A204.1 (cell line): ENCODE measurements at regions not wholly inside any gene's neighbourhood (a gene's known extent, or its start where the extent isn't known, plus 50 kb on each side); places are given as distances from the start of the nearest gene placed in this dataset.
"Not testable (repeated sequence)": the region's sequence is repeated elsewhere in the genome, so short reads cannot be mapped to it uniquely, and the experiment has no call there.

Experiments
- FAIRE-seq: peaks from 2 replicates; lab custom pipeline; 2012; peaks lifted over from hg19 to GRCh38; lab: Jason Lieb, UNC

- FAIRE-seq = no peak
These were observed 473.0 kb upstream of the KLF6 start for GRCh38 chr10:4257939-4258465.

- no peak for FAIRE-seq
These were observed 472.0 kb upstream of the KLF6 start for GRCh38 chr10:4256971-4257370.

DNA sequence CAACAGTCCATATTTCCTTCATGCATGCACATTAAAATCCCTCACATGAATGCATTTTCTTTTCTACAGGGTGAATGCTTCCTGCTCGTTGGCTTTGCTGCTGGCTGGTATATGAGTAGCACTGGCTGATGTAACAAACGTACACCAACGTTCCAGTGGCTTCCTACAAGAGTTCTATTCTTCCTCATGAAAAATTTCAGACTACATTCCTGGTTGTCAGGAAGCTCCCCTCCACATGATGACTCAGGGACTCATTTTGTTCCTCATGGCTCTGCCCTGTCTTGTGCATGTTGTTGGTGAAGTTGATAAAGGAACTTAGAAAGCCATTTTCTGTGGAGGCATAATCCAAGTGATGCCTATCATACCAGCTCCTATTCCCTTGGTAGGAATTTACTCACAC lies 470.7 kb upstream of the KLF6 start:
- no peak for FAIRE-seq

GRCh38 chr10:4254101-4254994 lies 469.3 kb upstream of the KLF6 start:
- FAIRE-seq = no peak

DNA sequence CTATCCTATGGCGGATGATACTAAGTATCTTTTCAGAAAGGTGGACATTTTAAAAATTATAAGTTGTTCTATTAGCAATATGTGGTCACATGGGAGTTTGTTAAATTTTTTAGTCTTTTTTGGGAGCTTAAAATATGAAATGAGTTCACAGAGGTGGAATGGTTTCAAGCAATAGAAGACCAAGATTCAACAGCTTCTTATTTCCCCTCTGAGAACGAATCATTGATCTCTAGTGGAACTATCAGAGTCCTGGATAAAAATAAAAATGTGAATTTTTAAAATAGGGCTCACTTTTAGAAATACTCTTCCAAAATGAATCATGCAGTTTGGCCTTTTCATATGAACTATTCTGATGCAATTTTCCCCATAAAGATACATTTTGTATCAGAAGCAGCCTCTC lies 467.7 kb upstream of the KLF6 start:
- no peak for FAIRE-seq

DNA sequence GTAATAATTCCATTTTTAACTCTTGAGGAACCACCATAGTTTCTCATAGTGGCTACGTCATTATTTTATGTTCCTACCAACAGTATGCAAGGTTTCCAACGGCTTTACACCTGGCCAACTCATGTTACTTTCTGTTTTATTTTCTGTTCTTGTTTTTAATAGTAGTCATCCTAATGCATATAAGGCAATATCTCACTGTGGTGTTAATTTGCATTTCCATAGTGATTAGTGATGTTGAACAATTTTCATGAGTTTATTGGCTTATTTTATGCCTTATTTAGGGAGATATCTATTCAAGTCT lies 465.5 kb upstream of the KLF6 start:
- no peak for FAIRE-seq

DNA sequence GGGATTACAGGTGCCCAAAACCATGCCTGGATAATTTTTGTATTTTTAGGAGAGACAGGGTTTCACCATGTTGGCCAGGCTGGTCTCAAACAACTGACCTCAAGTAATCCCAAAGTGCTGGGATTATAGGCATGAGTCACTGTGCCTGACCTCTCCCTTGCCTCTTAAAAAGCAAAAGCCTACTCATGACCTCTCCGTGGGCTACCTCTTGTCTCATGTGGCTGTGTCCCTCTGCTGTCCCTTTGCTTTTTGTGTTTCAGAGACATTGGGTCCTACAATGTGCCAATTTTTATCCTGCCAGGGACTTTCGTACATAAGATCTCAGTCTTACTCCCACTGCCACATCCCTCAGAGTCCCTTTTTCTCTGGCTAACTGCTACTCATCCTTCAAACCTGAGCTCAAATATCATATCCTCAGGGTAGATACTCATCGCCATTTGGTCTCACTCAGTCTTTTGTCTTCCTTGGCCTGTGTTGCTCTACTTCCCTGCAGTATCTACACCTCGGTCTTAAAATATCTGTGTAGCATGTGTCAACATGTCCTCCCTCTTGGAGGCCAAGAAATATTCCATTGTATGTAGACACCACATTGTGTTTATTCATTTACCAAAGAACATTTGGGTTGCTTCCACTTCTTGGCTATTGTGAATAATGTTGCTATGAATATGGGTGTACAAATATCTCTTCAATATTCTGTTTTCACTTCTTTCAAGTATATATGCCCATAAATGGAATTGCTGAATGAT lies 465.0 kb upstream of the KLF6 start:
- FAIRE-seq = no peak

GRCh38 chr10:4247379-4247778 lies 462.4 kb upstream of the KLF6 start:
- no peak for FAIRE-seq

DNA sequence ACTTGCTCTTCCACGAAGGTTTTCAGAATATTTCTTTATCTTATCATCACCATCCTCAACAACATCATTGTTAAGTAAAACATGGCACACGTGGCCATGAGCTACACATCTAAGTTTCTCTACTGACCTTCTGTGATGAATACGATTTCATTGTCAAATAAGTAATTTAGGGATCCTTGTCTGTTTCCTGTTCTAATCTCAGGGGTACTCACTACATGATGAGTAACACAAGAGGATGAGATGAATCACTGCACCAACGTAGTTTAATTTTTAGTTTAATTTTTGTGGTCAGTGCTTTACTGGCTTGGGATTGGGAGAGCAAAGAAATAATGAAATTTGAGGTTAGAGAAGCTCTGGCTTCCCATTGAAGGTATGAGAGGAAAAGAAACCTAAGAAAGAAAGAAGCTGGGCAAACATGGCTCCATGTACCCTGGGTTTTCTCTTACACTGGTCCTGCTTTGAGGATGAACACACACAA lies 461.9 kb upstream of the KLF6 start:
- FAIRE-seq = no peak

GRCh38 chr10:4243651-4244050 lies 458.6 kb upstream of the KLF6 start:
- FAIRE-seq = no peak

DNA sequence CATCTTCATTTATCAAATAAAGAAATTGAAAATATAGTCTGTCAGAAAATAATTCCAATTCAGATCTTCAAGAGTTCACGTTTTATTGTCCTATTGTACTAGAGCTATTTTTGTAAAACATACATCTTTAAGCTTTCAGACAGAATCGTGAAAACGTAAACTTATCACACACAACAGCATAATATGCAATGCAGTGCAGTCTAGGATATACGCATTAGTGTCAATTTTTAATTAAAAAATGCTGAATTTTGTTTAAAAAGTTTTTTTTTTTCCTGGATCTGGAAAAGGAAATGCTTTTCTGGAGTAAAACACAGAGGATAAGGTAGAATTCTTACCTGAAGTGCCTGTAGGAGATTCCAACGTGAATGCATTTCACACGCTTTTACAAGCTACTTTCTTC lies 458.2 kb upstream of the KLF6 start:
- FAIRE-seq = no peak

GRCh38 chr10:4242561-4243035 lies 457.6 kb upstream of the KLF6 start:
- peak; percentile 11 for FAIRE-seq

- FAIRE-seq = peak; percentile 97
These were observed 456.8 kb upstream of the KLF6 start for GRCh38 chr10:4241724-4242345.

DNA sequence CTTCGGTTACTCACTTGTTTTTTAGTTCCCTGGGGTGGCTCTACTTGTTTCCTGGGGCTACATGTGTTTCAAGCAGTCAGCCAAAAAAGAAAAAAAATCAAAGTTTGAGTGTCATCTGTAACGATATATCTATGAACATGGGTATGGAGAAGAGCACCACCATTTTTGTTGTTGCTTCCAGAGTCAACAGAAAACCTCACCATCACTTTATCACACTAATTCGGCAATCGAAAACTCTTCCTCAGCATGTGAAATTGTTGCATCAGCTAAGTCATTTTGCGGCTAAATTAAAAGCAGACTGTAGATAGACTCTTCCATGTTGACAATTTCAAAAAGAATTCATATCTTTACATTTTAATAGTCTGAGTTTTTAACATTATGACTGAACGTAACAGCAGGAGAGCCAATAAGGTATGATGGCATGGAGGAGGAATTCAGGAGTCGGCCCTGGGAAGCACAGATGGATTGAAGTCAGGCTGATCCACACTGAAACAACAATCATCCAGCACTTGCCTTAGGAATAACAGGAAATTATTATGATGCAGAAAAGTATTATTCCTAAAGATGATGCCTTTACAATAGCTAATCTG lies 455.7 kb upstream of the KLF6 start:
- FAIRE-seq = no peak

DNA sequence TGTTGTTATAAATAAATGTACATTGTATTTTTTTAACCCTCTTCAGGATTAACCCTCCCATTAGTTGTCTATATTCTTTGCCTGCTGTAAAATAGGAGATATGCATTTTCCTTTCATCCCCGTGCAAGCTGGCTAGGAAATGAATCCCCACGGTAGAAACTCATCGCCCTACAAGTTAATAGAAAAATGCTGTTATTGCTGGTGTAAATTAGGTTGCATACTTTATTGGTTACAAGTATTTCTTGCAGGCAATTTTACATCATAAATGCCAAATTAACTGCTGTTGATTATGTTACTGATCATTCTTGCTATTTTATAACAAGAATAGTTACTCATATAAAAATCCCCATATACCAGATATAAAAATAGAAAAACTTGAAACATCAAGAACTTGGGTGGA lies 454.2 kb upstream of the KLF6 start:
- FAIRE-seq = no peak

DNA sequence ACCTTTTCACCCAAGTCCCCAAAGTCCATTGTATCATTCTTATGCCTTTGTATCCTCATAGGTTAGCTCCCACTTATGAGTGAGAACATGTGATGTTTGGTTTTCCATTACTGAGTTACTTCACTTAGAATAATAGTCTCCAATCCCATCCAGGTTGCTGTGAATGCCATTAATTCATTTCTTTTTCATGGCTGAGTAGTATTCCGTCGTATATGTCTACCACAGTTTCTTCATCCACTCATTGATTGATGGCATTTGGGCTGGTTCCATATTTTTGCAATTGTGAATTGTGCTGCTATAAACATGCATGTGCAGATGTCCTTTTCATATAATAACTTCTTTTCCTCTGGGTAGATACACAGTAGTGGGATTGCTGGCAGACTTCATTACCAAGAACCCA lies 451.9 kb upstream of the KLF6 start:
- FAIRE-seq = not testable (repeated sequence)

DNA sequence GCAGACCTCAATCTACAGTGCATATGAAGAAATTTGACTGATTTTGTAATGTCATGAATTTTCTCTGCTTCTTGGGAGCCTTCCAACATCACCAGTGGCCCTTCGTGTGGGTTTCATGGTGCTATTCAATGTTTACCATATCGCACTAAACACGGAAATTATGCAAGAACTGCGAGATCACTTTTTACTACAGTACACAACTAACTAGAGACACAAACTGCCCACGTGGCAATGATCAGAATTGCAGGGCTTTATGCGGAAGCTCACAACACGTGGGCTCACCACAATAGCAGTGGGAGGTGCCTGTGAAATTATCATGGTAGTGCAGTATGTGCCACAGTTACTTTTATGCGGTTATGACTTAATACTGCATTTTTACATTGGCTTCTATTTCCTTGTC lies 449.7 kb upstream of the KLF6 start:
- FAIRE-seq = no peak

DNA sequence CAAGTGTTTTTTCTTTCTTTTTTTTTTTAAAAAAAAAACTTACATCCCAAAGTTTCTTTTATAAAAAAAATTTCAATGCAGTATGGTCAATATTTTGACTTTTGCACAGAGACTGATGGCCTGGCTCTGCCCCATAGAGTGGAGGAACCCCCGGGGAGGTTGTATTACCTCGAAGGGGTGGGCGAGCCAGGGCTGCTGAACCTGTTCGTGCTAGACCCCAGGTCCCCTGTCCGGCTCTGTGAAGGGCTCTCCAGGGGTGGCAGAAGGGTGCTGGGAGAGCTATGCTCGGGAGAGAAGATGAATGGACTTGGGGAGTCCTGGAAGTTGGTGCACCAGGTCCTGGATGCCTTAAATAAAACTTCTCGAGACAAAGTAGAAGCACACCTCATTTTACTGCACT lies 446.4 kb upstream of the KLF6 start:
- no peak for FAIRE-seq

- FAIRE-seq = no peak
These were observed 445.0 kb upstream of the KLF6 start for GRCh38 chr10:4230036-4230435.

- FAIRE-seq = no peak
These were observed 444.1 kb upstream of the KLF6 start for GRCh38 chr10:4229106-4229505.

DNA sequence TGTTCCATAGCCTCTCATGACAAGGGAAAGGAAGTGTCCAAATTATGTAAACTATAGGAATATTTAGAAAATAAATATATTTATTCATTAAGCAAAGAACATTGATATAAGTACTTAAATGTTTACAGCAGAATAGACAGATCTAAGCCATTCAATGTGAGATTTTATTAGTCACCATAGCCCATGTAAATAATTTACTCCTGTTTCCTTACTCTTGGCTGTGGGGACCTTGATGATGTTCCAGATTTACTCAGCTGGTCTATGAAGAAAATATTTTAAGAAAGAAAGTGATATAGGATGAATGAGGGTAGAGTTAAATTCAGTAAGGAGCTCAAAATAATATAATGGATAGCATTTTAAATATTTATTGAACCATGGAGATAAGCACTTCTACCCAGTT lies 442.6 kb upstream of the KLF6 start:
- FAIRE-seq = no peak

DNA sequence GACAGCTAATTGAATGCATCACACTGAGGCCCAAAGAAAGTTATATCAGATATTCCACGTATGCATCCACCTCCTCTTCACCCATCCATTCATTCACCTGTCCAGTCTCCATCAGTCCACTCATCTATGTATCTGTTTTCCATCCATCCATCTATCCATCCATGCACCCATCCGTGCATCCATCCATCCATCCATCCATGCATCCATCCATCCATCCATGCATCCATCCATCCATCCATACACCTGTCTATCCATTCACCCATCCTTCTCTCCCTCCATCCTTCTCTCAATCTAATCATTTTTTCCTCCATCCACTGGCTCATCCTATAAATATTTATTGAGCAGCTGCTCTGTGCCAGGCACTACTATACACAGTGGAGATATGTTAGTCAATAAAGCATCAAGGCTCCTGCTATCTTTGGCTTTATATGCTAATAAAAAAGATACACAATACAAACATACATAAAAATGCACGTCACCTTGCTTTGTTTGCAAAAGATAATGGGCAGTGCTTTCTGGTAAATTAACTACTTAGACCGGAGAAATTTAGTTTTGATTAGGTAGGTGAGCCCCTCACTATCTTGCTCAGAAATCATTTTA lies 442.0 kb upstream of the KLF6 start:
- no peak for FAIRE-seq
